ENCODE measurements at regions not wholly inside any gene's neighbourhood (a gene's known extent, or its start where the extent isn't known, plus 50 kb on each side); places are given as distances from the start of the nearest gene placed in this dataset.

DNA sequence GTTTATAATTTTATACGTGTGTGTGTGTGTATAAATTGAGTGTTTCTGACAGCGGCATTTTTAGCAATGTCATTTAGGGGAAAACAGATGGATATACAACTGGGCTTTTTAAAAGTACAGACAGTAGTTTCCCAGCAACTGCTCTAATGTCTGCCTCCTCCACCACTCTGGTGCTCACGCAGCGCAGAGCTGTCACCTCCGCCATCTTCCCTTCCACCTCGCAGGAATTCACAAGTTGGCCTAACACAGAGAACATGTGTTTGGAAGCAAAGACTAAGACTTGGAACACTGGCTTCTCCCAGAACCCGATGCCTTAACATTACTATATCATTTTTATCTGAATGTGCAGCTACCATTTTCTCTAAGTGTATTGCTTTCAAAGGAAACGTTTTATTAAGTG is 158.3 kb upstream of the FSTL5 start:
- DNase-seq: no peak
- no peaks in the 10 kb centered on the region for H3K27me3 ChIP-seq
- no peak overlapping the region for H3K4me3 ChIP-seq
- H3K27ac ChIP-seq: no peak overlapping the region
- TF ChIP-seq EP300 (IDR thresholded peaks at IDR 0.05) (no peak), POLR2A (IDR thresholded peaks at IDR 0.05) (no peak)
- TF ChIP-seq, protein P1, sequence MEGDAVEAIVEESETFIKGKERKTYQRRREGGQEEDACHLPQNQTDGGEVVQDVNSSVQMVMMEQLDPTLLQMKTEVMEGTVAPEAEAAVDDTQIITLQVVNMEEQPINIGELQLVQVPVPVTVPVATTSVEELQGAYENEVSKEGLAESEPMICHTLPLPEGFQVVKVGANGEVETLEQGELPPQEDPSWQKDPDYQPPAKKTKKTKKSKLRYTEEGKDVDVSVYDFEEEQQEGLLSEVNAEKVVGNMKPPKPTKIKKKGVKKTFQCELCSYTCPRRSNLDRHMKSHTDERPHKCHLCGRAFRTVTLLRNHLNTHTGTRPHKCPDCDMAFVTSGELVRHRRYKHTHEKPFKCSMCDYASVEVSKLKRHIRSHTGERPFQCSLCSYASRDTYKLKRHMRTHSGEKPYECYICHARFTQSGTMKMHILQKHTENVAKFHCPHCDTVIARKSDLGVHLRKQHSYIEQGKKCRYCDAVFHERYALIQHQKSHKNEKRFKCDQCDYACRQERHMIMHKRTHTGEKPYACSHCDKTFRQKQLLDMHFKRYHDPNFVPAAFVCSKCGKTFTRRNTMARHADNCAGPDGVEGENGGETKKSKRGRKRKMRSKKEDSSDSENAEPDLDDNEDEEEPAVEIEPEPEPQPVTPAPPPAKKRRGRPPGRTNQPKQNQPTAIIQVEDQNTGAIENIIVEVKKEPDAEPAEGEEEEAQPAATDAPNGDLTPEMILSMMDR (IDR thresholded peaks at IDR 0.05): no peak
- 78 to 89% (median 85%) methylated on average over 8 of the region's 8 CpGs for WGBS, 3 donors
- no peaks in the 10 kb centered on the region for H3K9me3 ChIP-seq
- H3K4me1 ChIP-seq (ENCODE audit: insufficient read depth): no peaks in the 10 kb centered on the region
- intact Hi-C loops (cut with DNase I): no loop called here
- no peaks in the 10 kb centered on the region for H3K36me3 ChIP-seq

GRCh38 chr4:162285753-162286152 is 122.0 kb upstream of the FSTL5 start:
- H3K36me3 ChIP-seq: no peaks in the 10 kb centered on the region
- H3K4me3 ChIP-seq: no peak overlapping the region
- TF ChIP-seq POLR2A (IDR thresholded peaks at IDR 0.05): no peak
- TF ChIP-seq, protein P1 (IDR thresholded peaks at IDR 0.05): no peak
- no peak for TF ChIP-seq EP300 (IDR thresholded peaks at IDR 0.05)
- no peak overlapping the region for H3K27ac ChIP-seq
- H3K27me3 ChIP-seq: no peaks in the 10 kb centered on the region
- 77 to 95% (median 83%) methylated on average over 2 of the region's 2 CpGs for WGBS, 3 donors
- H3K4me1 ChIP-seq (ENCODE audit: insufficient read depth): no peaks in the 10 kb centered on the region
- DNase-seq: no peak
- no peaks in the 10 kb centered on the region for H3K9me3 ChIP-seq
- intact Hi-C loops (cut with DNase I): no loop called here

GRCh38 chr4:162282684-162283083 is 118.9 kb upstream of the FSTL5 start:
- Histone ChIP-seq H3K9me3 (no peaks in the 10 kb centered on the region), H3K36me3 (no peaks in the 10 kb centered on the region), H3K4me3 (no peak overlapping the region), H3K4me1 (ENCODE audit: insufficient read depth) (no peaks in the 10 kb centered on the region), H3K27ac (no peak overlapping the region), H3K27me3 (no peaks in the 10 kb centered on the region)
- TF ChIP-seq EP300 (IDR thresholded peaks at IDR 0.05): no peak
- intact Hi-C loops (cut with DNase I): no loop called here
- WGBS, 3 donors: 70 to 81% (median 79%) methylated on average over 3 of the region's 3 CpGs
- DNase-seq: no peak

GRCh38 chr4:162274354-162274753 is 110.6 kb upstream of the FSTL5 start:
- Histone ChIP-seq H3K27me3 (no peaks in the 10 kb centered on the region), H3K9me3 (no peaks in the 10 kb centered on the region), H3K4me3 (no peak overlapping the region), H3K36me3 (no peaks in the 10 kb centered on the region), H3K27ac (no peak overlapping the region), H3K4me1 (ENCODE audit: insufficient read depth) (no peaks in the 10 kb centered on the region)
- no peak for DNase-seq
- TF ChIP-seq, protein P1 (IDR thresholded peaks at IDR 0.05): no peak
- TF ChIP-seq EP300 (IDR thresholded peaks at IDR 0.05): no peak
- no peak for TF ChIP-seq POLR2A (IDR thresholded peaks at IDR 0.05)
- WGBS, 3 donors: 67 to 83% (median 76%) methylated on average over 1 of the region's 1 CpG
- intact Hi-C loops (cut with DNase I): no loop called here

DNA sequence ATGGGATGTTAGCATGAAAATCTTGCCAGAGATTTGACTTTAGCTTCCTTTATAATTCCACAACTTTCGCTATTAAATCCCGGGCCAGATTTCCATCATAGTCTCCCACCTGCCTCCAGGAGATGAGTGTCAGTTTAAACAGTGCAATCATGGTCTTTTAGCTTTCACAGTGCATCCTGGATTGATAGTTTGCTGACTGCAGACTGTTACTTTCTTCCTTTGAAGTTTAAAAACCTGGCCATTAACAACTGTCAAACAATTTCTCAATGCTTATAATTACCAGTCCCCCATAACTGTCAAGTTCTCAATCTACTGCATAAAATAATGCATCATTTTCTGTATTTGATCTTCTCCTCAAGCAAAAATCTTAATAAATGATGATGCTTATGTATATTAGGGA is 108.4 kb upstream of the FSTL5 start:
- Histone ChIP-seq H3K4me3 (no peak overlapping the region), H3K4me1 (ENCODE audit: insufficient read depth) (no peaks in the 10 kb centered on the region), H3K9me3 (no peaks in the 10 kb centered on the region), H3K27ac (no peak overlapping the region), H3K36me3 (no peaks in the 10 kb centered on the region), H3K27me3 (no peaks in the 10 kb centered on the region)
- TF ChIP-seq EP300 (IDR thresholded peaks at IDR 0.05) (no peak), POLR2A (IDR thresholded peaks at IDR 0.05) (no peak)
- TF ChIP-seq, protein P1 (IDR thresholded peaks at IDR 0.05): no peak
- 89 to 96% (median 90%) methylated on average over 2 of the region's 2 CpGs for WGBS, 3 donors
- intact Hi-C loops (cut with DNase I): no loop called here
- no peak for DNase-seq
